ENCODE measurements at regions not wholly inside any gene's neighbourhood (a gene's known extent, or its start where the extent isn't known, plus 50 kb on each side); places are given as distances from the start of the nearest gene placed in this dataset.
"Not testable (repeated sequence)": the region's sequence is repeated elsewhere in the genome, so short reads cannot be mapped to it uniquely, and the experiment has no call there.

DNA sequence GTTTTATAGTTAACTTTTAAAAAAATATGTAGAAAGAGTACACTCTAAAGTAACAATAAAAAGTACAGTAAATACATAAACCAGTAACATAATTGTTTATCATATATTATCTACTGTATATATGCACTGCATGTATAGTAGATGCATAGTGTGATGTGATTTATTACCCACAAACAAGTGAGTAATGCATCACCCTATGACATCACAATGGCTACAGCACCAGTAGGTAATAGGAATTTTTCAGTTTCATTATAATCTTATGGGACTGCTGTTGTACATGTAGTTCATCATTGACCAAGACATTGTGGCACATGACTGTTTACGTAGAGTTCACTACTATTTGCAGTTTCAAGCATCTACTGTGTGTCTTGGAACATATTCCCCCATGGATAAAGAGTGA, 1047.2 kb downstream of the ROBO2 start:
- DNase-seq (ENCODE audit: low spot score): no peak

GRCh38 chr3:78088006-78088405, 1048.1 kb downstream of the ROBO2 start:
- no peak for DNase-seq (ENCODE audit: low spot score)

- no peak for DNase-seq (ENCODE audit: low spot score)
Observed at GRCh38 chr3:78090382-78090781, 1050.5 kb downstream of the ROBO2 start.

DNA sequence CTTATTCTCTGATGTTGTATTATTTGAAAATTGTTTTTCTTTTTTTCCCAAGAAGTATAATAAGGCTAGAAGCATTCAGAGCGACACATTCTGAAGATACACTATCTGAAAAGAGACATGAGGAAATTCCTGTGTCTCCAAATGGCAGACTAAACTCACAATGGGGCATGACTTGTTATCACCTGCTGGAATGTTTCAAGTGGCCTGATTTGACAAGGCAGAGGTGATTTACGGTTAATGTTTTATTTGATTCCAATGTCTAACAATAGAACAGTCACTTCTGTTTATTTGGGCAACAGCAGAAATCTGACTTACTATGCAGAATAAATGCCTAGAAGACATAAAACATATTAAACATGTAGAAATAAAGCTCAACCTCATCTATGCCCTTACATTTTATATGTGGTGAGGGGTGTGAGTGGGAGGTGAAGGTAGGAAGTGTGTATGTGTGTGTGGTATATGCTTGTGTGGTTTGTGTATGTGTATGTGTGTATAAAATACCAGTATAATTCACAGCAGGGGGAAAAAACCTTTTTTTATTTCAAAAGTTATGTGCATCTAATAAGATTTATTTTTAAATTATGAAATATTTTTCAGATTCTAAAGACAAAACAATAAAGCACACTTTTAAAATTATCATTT, 1051.7 kb downstream of the ROBO2 start:
- DNase-seq (ENCODE audit: low spot score): no peak

DNA sequence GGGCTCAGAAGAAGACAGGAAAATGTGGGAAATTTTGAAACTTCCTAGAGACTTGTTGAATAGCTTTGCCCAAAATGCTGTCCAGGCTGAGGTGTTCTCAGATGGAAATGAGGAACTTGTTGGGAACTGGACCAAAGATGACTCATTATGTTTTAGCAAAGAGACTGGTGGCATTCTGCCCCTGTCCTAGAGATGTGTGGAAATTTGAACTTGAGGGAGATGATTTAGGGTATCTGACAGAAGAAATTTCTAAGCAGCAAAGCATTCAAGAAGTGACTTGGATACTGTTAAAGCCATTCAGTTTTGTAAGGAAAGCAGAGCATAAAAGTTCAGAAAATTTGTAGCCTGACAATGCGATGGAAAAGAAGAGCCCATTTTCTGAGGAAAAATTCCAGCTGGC, 1052.7 kb downstream of the ROBO2 start:
- not testable (repeated sequence) for DNase-seq (ENCODE audit: low spot score)

GRCh38 chr3:78096488-78097255, 1056.8 kb downstream of the ROBO2 start:
- no peak for DNase-seq (ENCODE audit: low spot score)

GRCh38 chr3:78098367-78098766, 1058.5 kb downstream of the ROBO2 start:
- no peak for DNase-seq (ENCODE audit: low spot score)

GRCh38 chr3:78101384-78101783, 1061.5 kb downstream of the ROBO2 start:
- no peak for DNase-seq (ENCODE audit: low spot score)

DNA sequence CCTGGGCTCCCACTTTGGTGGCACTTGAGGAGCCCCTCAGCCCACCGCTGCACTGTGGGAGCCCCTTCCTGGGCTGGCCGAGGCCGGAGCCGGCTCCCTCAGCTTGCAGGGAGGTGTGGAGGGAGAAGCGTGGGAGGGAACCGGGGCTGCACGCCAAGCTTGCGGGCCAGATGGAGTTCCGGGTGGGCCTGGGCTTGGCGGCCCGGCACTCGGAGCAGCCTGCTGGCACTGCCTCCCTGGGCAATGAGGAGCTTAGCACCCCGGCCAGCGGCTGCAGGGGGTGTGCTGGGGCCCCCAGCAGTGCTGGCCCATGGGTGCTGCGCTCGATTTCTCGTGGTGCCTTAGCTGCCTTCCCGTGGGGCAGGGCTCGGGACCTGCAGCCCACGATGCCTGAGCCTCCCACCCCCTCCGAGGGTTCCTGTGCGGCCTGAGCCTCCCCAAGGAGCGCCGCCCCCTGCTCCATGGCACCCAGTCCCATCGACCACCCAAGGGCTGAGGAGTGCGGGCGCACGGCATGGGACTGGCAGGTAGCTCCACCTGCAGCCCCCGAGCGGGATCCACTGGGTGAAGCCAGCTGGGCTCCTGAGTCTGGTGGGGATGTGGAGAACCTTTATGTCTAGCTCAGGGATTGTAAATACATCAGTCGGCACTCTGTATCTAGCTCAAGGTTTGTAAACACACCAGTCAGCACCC, 1068.5 kb downstream of the ROBO2 start:
- DNase-seq (ENCODE audit: low spot score): not testable (repeated sequence)

DNA sequence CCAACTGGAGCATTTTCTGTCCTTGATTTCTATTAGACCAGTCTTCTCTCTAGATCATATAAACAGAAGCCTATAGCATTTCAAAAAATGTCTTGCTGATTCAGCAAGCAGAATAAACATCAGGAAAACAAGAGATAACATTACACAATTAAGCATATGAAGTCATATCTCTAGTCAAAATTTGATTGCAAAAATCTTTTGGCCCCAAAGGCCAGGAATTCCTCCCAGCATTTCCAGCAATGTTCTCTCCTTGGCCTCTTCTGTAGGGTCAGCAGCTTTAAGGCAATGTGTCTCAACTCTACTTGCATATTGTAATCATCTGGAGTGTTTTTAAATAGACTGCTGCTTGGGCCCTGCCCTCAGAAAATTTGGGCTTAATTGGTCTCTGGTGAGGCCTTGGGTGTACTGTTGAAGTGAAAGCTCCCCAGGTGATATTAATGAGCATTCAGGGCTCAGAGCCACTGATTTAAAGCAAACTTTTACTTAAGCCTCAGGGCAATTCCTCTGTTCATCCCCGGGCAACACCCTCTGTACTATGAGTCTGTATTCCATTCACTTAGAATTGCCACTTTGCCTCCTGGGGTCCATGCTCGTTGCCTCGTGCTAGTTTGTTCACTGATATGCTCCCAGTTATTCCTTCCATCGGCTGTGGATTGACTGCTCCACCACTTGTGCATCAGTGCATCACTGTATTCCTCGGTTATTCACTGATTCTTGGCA, 1072.6 kb downstream of the ROBO2 start:
- DNase-seq (ENCODE audit: low spot score): no peak

DNA sequence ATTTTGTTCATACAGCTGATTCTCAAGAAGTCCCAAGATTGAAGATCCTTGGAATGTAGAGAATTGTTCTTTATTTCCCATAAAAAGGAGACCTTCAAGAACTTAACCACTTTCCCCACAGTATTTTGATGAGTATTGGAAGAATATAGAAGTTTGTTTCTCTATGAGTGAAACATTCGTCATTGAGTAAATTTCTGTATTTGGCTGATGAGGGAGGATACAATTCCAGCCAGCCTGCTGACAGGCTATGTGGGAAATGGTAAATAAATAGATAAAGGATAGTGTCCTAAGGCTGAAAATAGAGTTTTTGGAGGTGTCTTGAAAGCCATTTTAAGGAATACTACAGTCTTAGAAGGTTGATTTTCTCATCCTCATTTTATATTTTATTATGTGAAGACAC, 1076.1 kb downstream of the ROBO2 start:
- no peak for DNase-seq (ENCODE audit: low spot score)

- DNase-seq (ENCODE audit: low spot score): no peak
Observed at GRCh38 chr3:78116874-78117273, 1077.0 kb downstream of the ROBO2 start.

- DNase-seq (ENCODE audit: low spot score): no peak
Observed at GRCh38 chr3:78123058-78123457, 1083.2 kb downstream of the ROBO2 start.

GRCh38 chr3:78129707-78130106, 1089.8 kb downstream of the ROBO2 start:
- no peak for DNase-seq (ENCODE audit: low spot score)

DNA sequence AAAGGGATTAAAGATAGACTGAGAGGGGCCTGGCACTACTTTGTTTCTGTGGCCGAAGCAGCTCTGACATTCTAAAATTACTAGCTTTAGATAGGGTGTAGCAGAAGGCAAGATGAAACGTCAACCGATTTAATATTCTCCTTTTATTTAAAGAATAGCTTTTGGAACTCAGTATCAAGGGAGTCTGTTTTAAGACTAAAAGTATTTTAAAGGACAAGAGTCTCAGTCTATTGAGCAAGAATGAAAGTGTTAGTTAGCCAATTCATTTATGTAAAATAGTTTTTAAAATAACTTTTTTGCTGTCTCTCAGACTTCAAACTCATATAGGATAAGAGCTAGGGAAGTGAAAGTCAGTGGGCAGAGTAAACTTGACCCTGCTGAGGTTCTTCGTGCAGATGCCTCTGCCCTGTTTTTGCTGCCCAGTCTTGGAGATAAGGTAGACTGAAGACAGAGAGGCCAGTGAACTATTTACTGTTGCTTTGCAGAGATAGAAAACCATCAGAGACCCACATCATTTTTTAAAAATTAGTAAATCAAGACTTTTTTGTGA, 1090.9 kb downstream of the ROBO2 start:
- no peak for DNase-seq (ENCODE audit: low spot score)

GRCh38 chr3:78134496-78134895, 1094.6 kb downstream of the ROBO2 start:
- no peak for DNase-seq (ENCODE audit: low spot score)

DNA sequence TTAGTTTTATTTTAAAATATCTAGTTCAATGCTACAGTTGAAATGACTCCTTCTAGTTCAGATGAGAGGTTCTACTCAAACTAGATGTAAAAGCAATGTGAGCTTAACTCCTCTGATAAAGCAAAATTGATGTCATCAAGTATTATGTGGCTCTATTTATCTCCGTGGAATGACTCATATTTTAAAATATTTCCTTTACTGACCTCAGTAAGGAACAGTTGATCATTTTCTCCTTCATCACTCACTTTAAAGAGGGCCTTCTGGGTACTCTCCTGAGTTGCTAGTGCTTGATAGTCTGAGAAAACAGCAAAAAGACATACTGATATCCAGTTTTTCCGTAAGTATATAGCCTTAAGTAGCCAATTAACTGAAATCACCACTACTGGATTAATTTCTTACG, 1099.3 kb downstream of the ROBO2 start:
- no peak for DNase-seq (ENCODE audit: low spot score)

DNA sequence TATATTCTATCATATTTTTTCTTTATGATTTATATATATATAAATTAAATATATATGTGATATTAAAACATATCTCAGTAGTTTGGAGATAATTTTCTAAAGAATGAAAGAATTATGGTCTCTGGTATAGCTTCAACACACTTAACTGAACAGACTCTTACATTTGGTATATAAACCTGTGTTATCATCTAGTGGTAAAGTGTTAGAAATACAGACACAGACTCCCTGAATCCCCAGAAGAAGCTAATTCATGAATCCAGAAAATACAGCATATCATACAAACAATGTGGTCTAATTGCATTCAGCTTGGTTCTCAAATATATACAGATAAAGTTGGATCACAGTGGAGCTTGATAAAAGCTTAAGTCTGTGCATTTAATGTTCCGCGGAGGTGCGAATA, 1100.4 kb downstream of the ROBO2 start:
- DNase-seq (ENCODE audit: low spot score): no peak

DNA sequence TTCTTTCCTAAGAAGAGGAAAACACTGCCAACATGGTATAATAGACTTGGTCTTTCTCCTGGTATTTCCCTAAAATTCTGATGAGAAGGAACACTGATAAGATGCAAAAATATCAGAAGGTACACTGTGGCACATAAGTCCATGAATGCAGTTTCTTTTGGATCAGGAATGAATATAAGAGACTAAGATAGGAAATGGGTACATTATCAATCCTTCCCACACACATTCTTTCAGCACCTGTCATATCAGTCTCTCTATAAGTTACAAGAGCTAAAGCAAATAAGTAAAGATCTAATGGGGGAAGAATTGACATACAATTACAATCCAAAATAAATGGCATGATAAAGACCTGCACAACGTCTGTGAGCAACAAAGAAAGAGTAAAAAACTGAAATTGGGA, 1101.0 kb downstream of the ROBO2 start:
- no peak for DNase-seq (ENCODE audit: low spot score)

GRCh38 chr3:78141269-78141668, 1101.4 kb downstream of the ROBO2 start:
- DNase-seq (ENCODE audit: low spot score): no peak

- no peak for DNase-seq (ENCODE audit: low spot score)
Observed at GRCh38 chr3:78143000-78143399, 1103.1 kb downstream of the ROBO2 start.

- DNase-seq (ENCODE audit: low spot score): no peak
Observed at GRCh38 chr3:78148986-78149717, 1109.3 kb downstream of the ROBO2 start.
